ENCODE measurements at regions not wholly inside any gene's neighbourhood (a gene's known extent, or its start where the extent isn't known, plus 50 kb on each side); places are given as distances from the start of the nearest gene placed in this dataset.

DNA sequence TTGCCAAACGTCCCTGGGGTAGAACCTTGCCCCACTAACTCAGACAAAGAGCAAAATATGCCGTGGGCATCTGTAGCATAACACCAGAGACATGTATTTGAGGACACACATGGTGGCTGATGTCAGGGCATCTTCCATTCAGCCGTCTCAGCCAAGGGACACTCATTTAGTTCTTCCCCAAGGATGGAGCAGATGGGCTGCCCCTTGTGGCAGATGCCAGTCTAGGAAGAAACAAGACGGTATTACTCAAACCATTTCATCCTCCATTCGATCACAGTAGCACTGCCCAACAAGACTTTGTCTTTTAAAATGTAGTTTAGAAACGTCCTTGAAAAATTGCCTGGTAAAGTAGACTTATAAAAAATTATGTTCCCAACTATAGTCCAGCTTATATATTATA lies 937.6 kb upstream of the EEF2KMT start:
- BruUV-seq (replicated peaks), result no TSS peak
- intact Hi-C loops (cut with micrococcal nuclease), result no loop called here
- H4K91ac ChIP-seq (ENCODE audit: insufficient read depth, low read depth, low read length), result no peak overlapping the region
- no peak overlapping the region for H2BK5ac ChIP-seq (ENCODE audit: low read depth, low read length, poor library complexity, severe bottlenecking)
- H3K9ac ChIP-seq (ENCODE audit: low read depth, low read length), result no peak overlapping the region
- no peak overlapping the region for H3K4me3 ChIP-seq (ENCODE audit: insufficient read depth, low read depth, low read length)
- dilution Hi-C loops (cut with HindIII; ENCODE audit: low sequenced_read_pairs, unreplicated experiment), result no loop called here
- peaks cover 11% of the 10 kb centered on the region for H3K9me3 ChIP-seq (ENCODE audit: control insufficient read depth, insufficient read depth, low read length)
- no peak overlapping the region for H3K56ac ChIP-seq (ENCODE audit: extremely low read depth, insufficient read depth, low read length)
- ATAC-seq (ENCODE audit: low read depth) (no peak), DNase-seq (no peak)
- H3K27me3 ChIP-seq (ENCODE audit: control insufficient read depth, insufficient read depth, low read length), result no peaks in the 10 kb centered on the region
- H3K4me2 ChIP-seq (ENCODE audit: low read depth, low read length), result no peak overlapping the region
- no peak overlapping the region for H3K23ac ChIP-seq (ENCODE audit: low read depth, low read length)
- in situ Hi-C loops (cut with MboI; ENCODE audit: low sequenced_read_pairs), result no loop called here
- H4K5ac ChIP-seq (ENCODE audit: low read depth, low read length), result no peak overlapping the region
- no peak overlapping the region for H3K14ac ChIP-seq (replicated peaks; ENCODE audit: low read depth, low read length)
- no peak overlapping the region for H3K4ac ChIP-seq (ENCODE audit: low read depth, low read length)
- H2BK120ac ChIP-seq (ENCODE audit: low read depth, low read length), result no peak overlapping the region
- H2AK5ac ChIP-seq (ENCODE audit: low read depth, low read length), result no peak overlapping the region
- no peaks in the 10 kb centered on the region for H3K9me1 ChIP-seq (ENCODE audit: insufficient read depth, low read length)
- no peaks in the 10 kb centered on the region for H3K36me3 ChIP-seq (ENCODE audit: control insufficient read depth, insufficient read depth, low read length)
- ChIA-PET POLR2A (ENCODE audit: unreplicated experiment) (no interaction called here), CTCF (no interaction called here)
- H4K8ac ChIP-seq (ENCODE audit: low read depth in 2 of 2, low read length in 2 of 2), result no peak overlapping the region
- H4K20me1 ChIP-seq (ENCODE audit: insufficient read depth, low read length), result no peaks in the 10 kb centered on the region
- H2AK9ac ChIP-seq (replicated peaks; ENCODE audit: low read depth, low read length, poor library complexity), result no peak overlapping the region
- no peak overlapping the region for H2AFZ ChIP-seq (replicated peaks; ENCODE audit: low read length, poor library complexity)
- TF ChIP-seq BHLHE40 (IDR thresholded peaks at IDR 0.05; ENCODE audit: low read depth, low read length) (no peak), NFE2L2 (IDR thresholded peaks at IDR 0.05; ENCODE audit: low read depth, low read length) (no peak), CHD1 (IDR thresholded peaks at IDR 0.05; ENCODE audit: low read depth, low read length) (no peak), MAZ (IDR thresholded peaks at IDR 0.05; ENCODE audit: borderline replicate concordance, low read depth, low read length) (no peak), MXI1 (IDR thresholded peaks at IDR 0.05; ENCODE audit: borderline replicate concordance, low read depth, low read length) (no peak), SMC3 (IDR thresholded peaks at IDR 0.05; ENCODE audit: low read depth, low read length) (no peak), RAD21 (IDR thresholded peaks at IDR 0.05; ENCODE audit: low read length) (no peak), CEBPB (IDR thresholded peaks at IDR 0.05; ENCODE audit: low read depth, low read length) (no peak), RFX5 (IDR thresholded peaks at IDR 0.05; ENCODE audit: low read depth, low read length) (no peak), FOS (IDR thresholded peaks at IDR 0.05; ENCODE audit: low read depth, low read length) (no peak), POLR2A (IDR thresholded peaks at IDR 0.05; ENCODE audit: low read depth, low read length) (no peak), RCOR1 (IDR thresholded peaks at IDR 0.05; ENCODE audit: insufficient replicate concordance, low read length) (no peak), MAFK (IDR thresholded peaks at IDR 0.05; ENCODE audit: low read depth, low read length) (no peak)
- TF ChIP-seq, protein P1, sequence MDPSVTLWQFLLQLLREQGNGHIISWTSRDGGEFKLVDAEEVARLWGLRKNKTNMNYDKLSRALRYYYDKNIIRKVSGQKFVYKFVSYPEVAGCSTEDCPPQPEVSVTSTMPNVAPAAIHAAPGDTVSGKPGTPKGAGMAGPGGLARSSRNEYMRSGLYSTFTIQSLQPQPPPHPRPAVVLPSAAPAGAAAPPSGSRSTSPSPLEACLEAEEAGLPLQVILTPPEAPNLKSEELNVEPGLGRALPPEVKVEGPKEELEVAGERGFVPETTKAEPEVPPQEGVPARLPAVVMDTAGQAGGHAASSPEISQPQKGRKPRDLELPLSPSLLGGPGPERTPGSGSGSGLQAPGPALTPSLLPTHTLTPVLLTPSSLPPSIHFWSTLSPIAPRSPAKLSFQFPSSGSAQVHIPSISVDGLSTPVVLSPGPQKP (IDR thresholded peaks at IDR 0.05; ENCODE audit: borderline replicate concordance, low read depth, low read length), result no peak
- TF ChIP-seq, protein P2, sequence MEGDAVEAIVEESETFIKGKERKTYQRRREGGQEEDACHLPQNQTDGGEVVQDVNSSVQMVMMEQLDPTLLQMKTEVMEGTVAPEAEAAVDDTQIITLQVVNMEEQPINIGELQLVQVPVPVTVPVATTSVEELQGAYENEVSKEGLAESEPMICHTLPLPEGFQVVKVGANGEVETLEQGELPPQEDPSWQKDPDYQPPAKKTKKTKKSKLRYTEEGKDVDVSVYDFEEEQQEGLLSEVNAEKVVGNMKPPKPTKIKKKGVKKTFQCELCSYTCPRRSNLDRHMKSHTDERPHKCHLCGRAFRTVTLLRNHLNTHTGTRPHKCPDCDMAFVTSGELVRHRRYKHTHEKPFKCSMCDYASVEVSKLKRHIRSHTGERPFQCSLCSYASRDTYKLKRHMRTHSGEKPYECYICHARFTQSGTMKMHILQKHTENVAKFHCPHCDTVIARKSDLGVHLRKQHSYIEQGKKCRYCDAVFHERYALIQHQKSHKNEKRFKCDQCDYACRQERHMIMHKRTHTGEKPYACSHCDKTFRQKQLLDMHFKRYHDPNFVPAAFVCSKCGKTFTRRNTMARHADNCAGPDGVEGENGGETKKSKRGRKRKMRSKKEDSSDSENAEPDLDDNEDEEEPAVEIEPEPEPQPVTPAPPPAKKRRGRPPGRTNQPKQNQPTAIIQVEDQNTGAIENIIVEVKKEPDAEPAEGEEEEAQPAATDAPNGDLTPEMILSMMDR (conservative IDR thresholded peaks at IDR 0.05; ENCODE audit: low read depth, low read length), result no peak
- TF ChIP-seq, protein P3, sequence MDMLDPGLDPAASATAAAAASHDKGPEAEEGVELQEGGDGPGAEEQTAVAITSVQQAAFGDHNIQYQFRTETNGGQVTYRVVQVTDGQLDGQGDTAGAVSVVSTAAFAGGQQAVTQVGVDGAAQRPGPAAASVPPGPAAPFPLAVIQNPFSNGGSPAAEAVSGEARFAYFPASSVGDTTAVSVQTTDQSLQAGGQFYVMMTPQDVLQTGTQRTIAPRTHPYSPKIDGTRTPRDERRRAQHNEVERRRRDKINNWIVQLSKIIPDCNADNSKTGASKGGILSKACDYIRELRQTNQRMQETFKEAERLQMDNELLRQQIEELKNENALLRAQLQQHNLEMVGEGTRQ (IDR thresholded peaks at IDR 0.05; ENCODE audit: low read depth, low read length), result no peak
- no peak overlapping the region for H3K18ac ChIP-seq (ENCODE audit: low read depth, low read length)
- no peaks in the 10 kb centered on the region for H3K4me1 ChIP-seq (ENCODE audit: control insufficient read depth, insufficient read depth, low read length)
- no peak overlapping the region for H2BK20ac ChIP-seq (ENCODE audit: low read depth, low read length)
- 25% methylated on average over 2 of the region's 6 CpGs; no CpG with 5 or more reads in 1 of the 2 experiments for WGBS, 2 experiments (ENCODE audit: extremely low coverage in 2 of 2, insufficient read length in 1 of 2)
- no peak overlapping the region for H2BK15ac ChIP-seq (ENCODE audit: low read depth, low read length)
- no peaks in the 10 kb centered on the region for H3K79me1 ChIP-seq (ENCODE audit: low read depth in 1 of 2, low read length in 2 of 2)
- H3K27ac ChIP-seq (ENCODE audit: insufficient read depth, low read length), result no peak overlapping the region
